Heart left ventricle (tissue), 16 donors: ENCODE measurements at regions not wholly inside any gene's neighbourhood (a gene's known extent, or its start where the extent isn't known, plus 50 kb on each side); places are given as distances from the start of the nearest gene placed in this dataset.

Experiments
- ATAC-seq, 4 donors: fragments of 200-7000 bp; cut with Tn5 transposase; one replicate each; pipeline ENCODE4 v1.9.1; 2020 to 2022; ENCODE audit warnings: moderate library complexity in 4 of 4, mild to moderate bottlenecking in 3 of 4, moderate number of reproducible peaks in 1 of 4
- DNase-seq, 5 donors: peaks; one replicate each; pipeline ENCODE4 v3.0.0-alpha.2; 2020
- H3K27ac ChIP-seq, 12 donors: fragments of 200-600 bp; sonication (generic) in 4 of 12; one replicate each; pipeline versions ENCODE4 v1.5.0 to v1.8.0; 2016 to 2022; ENCODE audit warnings: mild to moderate bottlenecking in 2 of 12
- H3K27me3 ChIP-seq, 9 donors: fragments of 200-600 bp; sonication (generic) in 2 of 9; one replicate each; pipeline versions ENCODE4 v1.5.1 to v1.8.0; 2016 to 2022; ENCODE audit warnings: mild to moderate bottlenecking in 3 of 9
- H3K36me3 ChIP-seq, 9 donors: fragments of 200-600 bp; sonication (generic) in 2 of 9; one replicate each; pipeline versions ENCODE4 v1.5.0 to v1.8.0; 2018 to 2022; ENCODE audit warnings: mild to moderate bottlenecking in 2 of 9
- H3K4me1 ChIP-seq, 12 donors: fragments of 200-600 bp; sonication (generic) in 4 of 12; one replicate each; pipeline versions ENCODE4 v1.5.0 to v1.8.0; 2016 to 2022; ENCODE audit warnings: mild to moderate bottlenecking in 3 of 12
- H3K4me3 ChIP-seq, 12 donors: fragments of 200-600 bp; sonication (generic) in 4 of 12; one replicate each; pipeline versions ENCODE4 v1.5.0 to v1.8.0; 2017 to 2022; ENCODE audit warnings: mild to moderate bottlenecking in 9 of 12, moderate library complexity in 4 of 12
- H3K9me3 ChIP-seq, 12 donors: fragments of 200-600 bp; sonication (generic) in 4 of 12; one replicate each; pipeline versions ENCODE4 v1.5.0 to v1.8.0; 2016 to 2022; ENCODE audit warnings: mild to moderate bottlenecking in 1 of 12
- CTCF ChIP-seq, 12 donors: fragments of 200-600 bp; sonication (generic) in 4 of 12; IDR thresholded peaks; one replicate each; pipeline versions ENCODE4 v1.5.0 to v1.8.0; 2018 to 2022; ENCODE audit warnings: antibody characterized with exemption in 12 of 12, mild to moderate bottlenecking in 5 of 12
- POLR2A ChIP-seq, 2 donors: fragments of 450-650 bp; IDR thresholded peaks; one replicate each; pipeline ENCODE4 v1.6.1; 2017; ENCODE audit warnings: antibody characterized with exemption in 2 of 2, mild to moderate bottlenecking in 2 of 2, moderate library complexity in 2 of 2
- WGBS, 4 donors: extraction: QIAGEN DNeasy Blood & Tissue Kit in 2 of 4; methylation state at CpG; one replicate each; pipeline versions ENCODE4 v1.1.5 to v1.1.7; 2013 to 2018; 5-methylcytosine and 5-hydroxymethylcytosine counted together
- intact Hi-C, 10 donors: fragments of 100-400 bp; cut with DNase I; formaldehyde crosslinking; loops; one replicate each; pipeline versions ENCODE4 v1.11.1 to v1.14.2; 2022
- donor health status: ischemic (EF 13 %, LVEDD 7.1; RV severe dilation, severe dysfunction).
- donor health status: healthy with polysubstance abuse.
- donor health status: DM: no; HTN: yes; CAD: no.
- donor health status: DM: no; HTN: no; CAD: no.
- donor health status: ischemic (EF 25% LVEDD 6.9; RV normal size, moderate dysfunction).
- donor health status: ischemic (EF 25% LVEDD 5.7; RV mildly dilated, moderate dysfunction).
- donor health status: healthy.
- donor health status: DM: yes; HTN: yes; CAD: no.
- donor health status: ischemic (EF 35%, LVEDD 5.7; RV mildly dilated, moderate dysfunction).
- donor health status: nonischemic (EF 11% LVEDD 7.7; RV severe dilation, severe dysfunction).
- donor health status: DM: yes; HTN: yes; CAD: no.
- donor health status: PGD.
- donor health status: ischemic (EF 29% LVEDD 5.4; RV normal size, mild dysfunction).
- donor health status: nonischemic (EF 23%, LVEDD 6.1; RV moderate dilation, normal function).

- 86 to 91% (median 89%) methylated on average over 5 of the region's 5 CpGs for WGBS, 4 donors
- H3K27me3 ChIP-seq: peaks cover 0 to 24% (median 2%) of the 10 kb centered on the region in 9 donors
- ATAC-seq: no peak
- no peak for DNase-seq
- H3K36me3 ChIP-seq: no peaks in the 10 kb centered on the region
- intact Hi-C loops: no loop called here
- H3K4me1 ChIP-seq: no peaks in the 10 kb centered on the region
- no peak overlapping the region for H3K4me3 ChIP-seq
- H3K9me3 ChIP-seq: peaks cover 0 to 5% (median 0%) of the 10 kb centered on the region in 12 donors
- H3K27ac ChIP-seq: no peak overlapping the region
- TF ChIP-seq POLR2A (IDR thresholded peaks at IDR 0.05) (no peak), CTCF (IDR thresholded peaks at IDR 0.05) (no peak)
Observed at GRCh38 chr2:235204948-235205347, 253.1 kb downstream of the SH3BP4 start.

GRCh38 chr2:235206399-235206798 lies 254.6 kb downstream of the SH3BP4 start:
- DNase-seq (no peak), ATAC-seq (no peak)
- H3K9me3 ChIP-seq: peaks cover 0 to 8% (median 0%) of the 10 kb centered on the region in 12 donors
- H3K4me3 ChIP-seq: no peak overlapping the region
- WGBS, 4 donors: 74 to 80% (median 78%) methylated on average over 10 of the region's 10 CpGs
- peaks cover 0 to 24% (median 2%) of the 10 kb centered on the region in 9 donors for H3K27me3 ChIP-seq
- no peaks in the 10 kb centered on the region for H3K36me3 ChIP-seq
- H3K4me1 ChIP-seq: no peaks in the 10 kb centered on the region
- TF ChIP-seq CTCF (IDR thresholded peaks at IDR 0.05) (no peak), POLR2A (IDR thresholded peaks at IDR 0.05) (no peak)
- intact Hi-C loops: no loop called here
- no peak overlapping the region for H3K27ac ChIP-seq

GRCh38 chr2:235206980-235207579 lies 255.3 kb downstream of the SH3BP4 start:
- 53 to 62% (median 59%) methylated on average over 5 of the region's 5 CpGs for WGBS, 4 donors
- ATAC-seq (no peak), DNase-seq (no peak)
- Histone ChIP-seq H3K4me3 (no peak overlapping the region), H3K9me3 (peaks cover 0 to 8% (median 0%) of the 10 kb centered on the region in 12 donors), H3K27me3 (peaks cover 0 to 24% (median 2%) of the 10 kb centered on the region in 9 donors), H3K4me1 (no peaks in the 10 kb centered on the region), H3K36me3 (no peaks in the 10 kb centered on the region), H3K27ac (no peak overlapping the region)
- TF ChIP-seq CTCF (IDR thresholded peaks at IDR 0.05) (no peak), POLR2A (IDR thresholded peaks at IDR 0.05) (no peak)
- intact Hi-C loops: no loop called here

- DNase-seq: no peak
- TF ChIP-seq CTCF (IDR thresholded peaks at IDR 0.05) (no peak), POLR2A (IDR thresholded peaks at IDR 0.05) (no peak)
- Histone ChIP-seq H3K4me1 (no peaks in the 10 kb centered on the region), H3K4me3 (no peak overlapping the region), H3K36me3 (no peaks in the 10 kb centered on the region), H3K27ac (no peak overlapping the region), H3K9me3 (peaks cover 0 to 6% (median 0%) of the 10 kb centered on the region in 12 donors), H3K27me3 (peaks cover 0 to 18% (median 2%) of the 10 kb centered on the region in 9 donors)
- intact Hi-C loops: no loop called here
- ATAC-seq: no peak
- WGBS, 4 donors: 28 to 41% (median 33%) methylated on average over 2 of the region's 2 CpGs
Observed at GRCh38 chr2:235211056-235211455, 259.2 kb downstream of the SH3BP4 start.
